NB4 (cell line): ENCODE measurements at regions not wholly inside any gene's neighbourhood (a gene's known extent, or its start where the extent isn't known, plus 50 kb on each side); places are given as distances from the start of the nearest gene placed in this dataset.
A peak's percentile ranks its signal among the peaks of the same experiment; 100 is the strongest.

Source experiments
- DNase-seq: peaks from one replicate; pipeline ENCODE4 v3.0.0; 2010; ENCODE audit warnings: low read depth
- H3K4me3 ChIP-seq: one replicate; pipeline ENCODE4 v1.5.1; 2011; ENCODE audit warnings: mild to moderate bottlenecking, low read depth, low read length, moderate library complexity
- MYC ChIP-seq: IDR thresholded peaks from 2 replicates; pipeline ENCODE4 v1.6.1; 2011; ENCODE audit warnings: low read depth, low read length
- POLR2A ChIP-seq: IDR thresholded peaks from 2 replicates; pipeline ENCODE4 v1.6.1; 2011; ENCODE audit warnings: mild to moderate bottlenecking; ENCODE audit not compliant: insufficient read length; ENCODE audit errors: extremely low read depth
- TF ChIP-seq, protein P1 (sequence below): IDR thresholded peaks from one replicate; pipeline ENCODE4 v1.5.1; 2012; ENCODE audit warnings: low read depth, low read length
- TF ChIP-seq, protein P2 (sequence below): IDR thresholded peaks from 2 replicates; pipeline ENCODE4 v1.6.1; 2011; ENCODE audit warnings: low read depth, low read length

DNA sequence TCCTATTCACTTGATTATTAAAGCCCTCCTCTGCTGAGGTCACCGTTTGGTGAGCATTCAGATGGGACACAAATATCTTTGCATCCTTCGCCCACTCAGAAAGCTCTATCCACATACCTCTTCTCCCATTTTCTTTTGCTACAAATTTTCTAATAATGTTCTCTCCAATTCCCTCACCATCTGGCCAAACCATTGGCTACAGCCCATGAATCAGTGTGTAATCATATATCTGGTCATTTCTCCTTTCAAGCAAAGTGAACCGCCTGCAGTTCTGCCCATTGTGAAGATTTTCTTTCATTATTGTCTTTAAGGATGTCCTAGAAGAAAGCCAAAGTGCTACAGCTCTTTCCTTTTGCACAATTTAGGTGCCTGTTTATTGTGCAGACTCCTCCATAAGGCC, 54.2 kb upstream of the DAPK1 start:
- H3K4me3 ChIP-seq: no peak overlapping the region
- no peak for DNase-seq
- no peak for TF ChIP-seq POLR2A

DNA sequence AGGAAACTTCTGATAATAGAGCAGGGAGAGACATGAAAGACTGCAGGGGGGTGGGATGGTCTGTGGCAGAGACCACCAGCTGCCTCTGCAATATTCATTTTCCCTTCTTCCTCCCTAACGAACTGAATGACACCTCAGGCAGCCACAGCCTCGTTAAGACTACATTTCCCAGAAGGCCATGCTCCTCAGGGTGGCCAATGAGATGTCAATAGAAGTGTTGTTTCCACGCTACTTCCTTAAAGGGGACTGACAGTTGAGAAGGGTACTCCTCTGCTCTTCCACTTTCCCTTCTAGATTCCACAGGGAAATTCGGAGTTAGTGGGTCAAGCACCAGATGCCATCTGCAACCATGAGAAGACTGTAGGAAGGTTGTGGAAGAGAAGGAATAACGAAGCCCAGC, 52.0 kb upstream of the DAPK1 start:
- DNase-seq: peak; percentile 48
- H3K4me3 ChIP-seq: no peak overlapping the region
- TF ChIP-seq, protein P1, sequence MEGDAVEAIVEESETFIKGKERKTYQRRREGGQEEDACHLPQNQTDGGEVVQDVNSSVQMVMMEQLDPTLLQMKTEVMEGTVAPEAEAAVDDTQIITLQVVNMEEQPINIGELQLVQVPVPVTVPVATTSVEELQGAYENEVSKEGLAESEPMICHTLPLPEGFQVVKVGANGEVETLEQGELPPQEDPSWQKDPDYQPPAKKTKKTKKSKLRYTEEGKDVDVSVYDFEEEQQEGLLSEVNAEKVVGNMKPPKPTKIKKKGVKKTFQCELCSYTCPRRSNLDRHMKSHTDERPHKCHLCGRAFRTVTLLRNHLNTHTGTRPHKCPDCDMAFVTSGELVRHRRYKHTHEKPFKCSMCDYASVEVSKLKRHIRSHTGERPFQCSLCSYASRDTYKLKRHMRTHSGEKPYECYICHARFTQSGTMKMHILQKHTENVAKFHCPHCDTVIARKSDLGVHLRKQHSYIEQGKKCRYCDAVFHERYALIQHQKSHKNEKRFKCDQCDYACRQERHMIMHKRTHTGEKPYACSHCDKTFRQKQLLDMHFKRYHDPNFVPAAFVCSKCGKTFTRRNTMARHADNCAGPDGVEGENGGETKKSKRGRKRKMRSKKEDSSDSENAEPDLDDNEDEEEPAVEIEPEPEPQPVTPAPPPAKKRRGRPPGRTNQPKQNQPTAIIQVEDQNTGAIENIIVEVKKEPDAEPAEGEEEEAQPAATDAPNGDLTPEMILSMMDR: no peak
- TF ChIP-seq MYC (no peak), POLR2A (no peak)
- TF ChIP-seq, protein P2, sequence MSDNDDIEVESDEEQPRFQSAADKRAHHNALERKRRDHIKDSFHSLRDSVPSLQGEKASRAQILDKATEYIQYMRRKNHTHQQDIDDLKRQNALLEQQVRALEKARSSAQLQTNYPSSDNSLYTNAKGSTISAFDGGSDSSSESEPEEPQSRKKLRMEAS: no peak

DNA sequence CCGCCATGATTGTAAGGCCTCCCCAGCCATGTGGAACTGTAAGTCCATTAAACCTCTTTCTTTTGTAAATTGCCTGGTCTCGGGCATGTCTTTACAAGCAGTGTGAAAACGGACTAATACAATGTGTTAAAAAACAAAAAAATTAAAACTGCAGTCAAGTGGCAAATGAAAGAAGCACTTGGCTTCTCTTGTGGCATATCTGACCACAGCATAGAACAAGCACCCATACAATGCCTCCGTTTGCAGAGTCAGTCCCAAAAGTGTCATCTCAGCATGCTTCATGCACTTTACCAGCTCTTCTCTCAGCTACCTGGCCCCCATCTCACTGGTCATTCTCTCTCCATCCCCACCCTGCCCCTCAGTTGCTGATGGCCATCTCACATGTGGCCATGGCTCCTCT, 51.1 kb upstream of the DAPK1 start:
- no peak for DNase-seq
- H3K4me3 ChIP-seq: no peak overlapping the region
- TF ChIP-seq, protein P2: no peak
- TF ChIP-seq, protein P1: no peak
- TF ChIP-seq POLR2A (no peak), MYC (no peak)

DNA sequence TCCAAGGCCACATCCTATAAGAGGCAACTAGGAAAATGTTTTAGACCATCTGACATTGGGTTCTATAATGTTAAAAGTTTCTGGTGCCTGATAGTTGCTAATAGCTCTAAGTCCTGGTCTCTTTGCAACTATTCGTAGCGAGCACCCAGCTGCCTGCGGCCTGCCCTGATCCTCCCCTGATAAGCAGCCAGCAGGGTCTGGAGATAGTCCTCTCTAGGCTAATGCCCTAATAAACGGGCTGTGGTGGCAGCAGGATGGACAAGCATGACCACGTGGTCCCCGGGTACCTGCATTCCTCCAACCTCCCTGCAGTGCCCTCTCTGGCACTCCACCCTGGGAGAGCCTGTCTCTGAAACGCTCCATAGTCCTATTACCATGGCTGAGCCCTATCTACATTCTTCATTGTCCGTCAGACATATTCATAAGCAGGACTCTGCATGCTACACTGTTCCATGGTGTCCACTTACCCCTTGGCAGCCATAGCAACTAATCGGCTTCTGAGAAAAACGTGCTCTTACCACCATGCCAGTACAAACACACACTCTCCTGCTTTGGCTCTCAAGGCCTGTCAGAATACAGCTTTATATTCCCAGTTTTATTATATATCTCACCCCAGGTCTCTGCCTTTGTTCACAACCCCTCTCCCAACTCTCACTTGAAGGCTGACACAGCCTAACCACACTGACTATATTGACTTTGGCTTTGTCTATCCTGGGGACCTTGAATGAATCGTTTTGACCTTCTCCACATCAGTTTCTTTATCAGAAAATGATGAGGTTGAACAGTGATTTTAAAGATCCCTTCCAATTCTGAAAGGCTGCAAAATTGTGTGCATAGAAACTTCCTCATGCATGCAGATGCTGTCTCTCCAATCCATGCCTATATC, 49.9 kb upstream of the DAPK1 start:
- no peak for DNase-seq
- H3K4me3 ChIP-seq: no peak overlapping the region
- TF ChIP-seq POLR2A (no peak), MYC (no peak)
- TF ChIP-seq, protein P1: no peak
- TF ChIP-seq, protein P2: no peak
